ENCODE measurements at regions not wholly inside any gene's neighbourhood (a gene's known extent, or its start where the extent isn't known, plus 50 kb on each side); places are given as distances from the start of the nearest gene placed in this dataset.

GRCh38 chr1:187408212-187409004, 579.7 kb downstream of the PLA2G4A start:
- H3K9me3 ChIP-seq (ENCODE audit: control insufficient read depth, low read length, poor library complexity, severe bottlenecking) = no peaks in the 10 kb centered on the region
- no peaks in the 10 kb centered on the region for H3K36me3 Mint-ChIP-seq (ENCODE audit: low read depth)
- DNase-seq (no peak), ATAC-seq (no peak)
- no peak overlapping the region for H3K27ac Mint-ChIP-seq
- H3K4me3 Mint-ChIP-seq = no peak overlapping the region
- H3K4me1 Mint-ChIP-seq = no peaks in the 10 kb centered on the region
- H3K27me3 Mint-ChIP-seq = no peaks in the 10 kb centered on the region

GRCh38 chr1:187409341-187409740, 580.6 kb downstream of the PLA2G4A start:
- Mint-ChIP-seq H3K4me3 (no peak overlapping the region), H3K36me3 (ENCODE audit: low read depth) (no peaks in the 10 kb centered on the region), H3K27me3 (no peaks in the 10 kb centered on the region), H3K4me1 (no peaks in the 10 kb centered on the region), H3K27ac (no peak overlapping the region)
- ATAC-seq = no peak
- DNase-seq = no peak
- H3K9me3 ChIP-seq (ENCODE audit: control insufficient read depth, low read length, poor library complexity, severe bottlenecking) = no peaks in the 10 kb centered on the region

- ATAC-seq (no peak), DNase-seq (no peak)
- Mint-ChIP-seq H3K4me1 (no peaks in the 10 kb centered on the region), H3K27me3 (no peaks in the 10 kb centered on the region), H3K4me3 (no peak overlapping the region), H3K27ac (no peak overlapping the region), H3K36me3 (ENCODE audit: low read depth) (no peaks in the 10 kb centered on the region)
- H3K9me3 ChIP-seq (ENCODE audit: control insufficient read depth, low read length, poor library complexity, severe bottlenecking) = no peaks in the 10 kb centered on the region
Observed at GRCh38 chr1:187411118-187411517, 582.4 kb downstream of the PLA2G4A start.

- no peaks in the 10 kb centered on the region for H3K9me3 ChIP-seq (ENCODE audit: control insufficient read depth, low read length, poor library complexity, severe bottlenecking)
- Mint-ChIP-seq H3K27me3 (no peaks in the 10 kb centered on the region), H3K36me3 (ENCODE audit: low read depth) (no peaks in the 10 kb centered on the region), H3K27ac (no peak overlapping the region), H3K4me1 (no peaks in the 10 kb centered on the region), H3K4me3 (no peak overlapping the region)
- DNase-seq (no peak), ATAC-seq (no peak)
Observed at GRCh38 chr1:187413405-187414169, 584.8 kb downstream of the PLA2G4A start.

GRCh38 chr1:187415065-187415464, 586.3 kb downstream of the PLA2G4A start:
- no peak overlapping the region for H3K27ac Mint-ChIP-seq
- DNase-seq = no peak
- H3K36me3 Mint-ChIP-seq (ENCODE audit: low read depth) = no peaks in the 10 kb centered on the region
- H3K4me1 Mint-ChIP-seq = no peaks in the 10 kb centered on the region
- H3K9me3 ChIP-seq (ENCODE audit: control insufficient read depth, low read length, poor library complexity, severe bottlenecking) = no peaks in the 10 kb centered on the region
- H3K27me3 Mint-ChIP-seq = no peaks in the 10 kb centered on the region
- ATAC-seq = no peak
- H3K4me3 Mint-ChIP-seq = no peak overlapping the region

GRCh38 chr1:187417520-187417919, 588.8 kb downstream of the PLA2G4A start:
- H3K27me3 Mint-ChIP-seq = no peaks in the 10 kb centered on the region
- H3K27ac Mint-ChIP-seq = no peak overlapping the region
- no peaks in the 10 kb centered on the region for H3K4me1 Mint-ChIP-seq

GRCh38 chr1:187433598-187433997, 604.8 kb downstream of the PLA2G4A start:
- no peak overlapping the region for H3K27ac Mint-ChIP-seq
- no peak for ATAC-seq

More at GRCh38 chr1:187417520-187417919, 588.8 kb downstream of the PLA2G4A start:
- DNase-seq (no peak), ATAC-seq (no peak)
- no peaks in the 10 kb centered on the region for H3K9me3 ChIP-seq (ENCODE audit: control insufficient read depth, low read length, poor library complexity, severe bottlenecking)
- Mint-ChIP-seq H3K4me3 (no peak overlapping the region), H3K36me3 (ENCODE audit: low read depth) (no peaks in the 10 kb centered on the region)

GRCh38 chr1:187442603-187443002, 613.9 kb downstream of the PLA2G4A start:
- Mint-ChIP-seq H3K36me3 (ENCODE audit: low read depth) (no peaks in the 10 kb centered on the region), H3K4me3 (no peak overlapping the region), H3K27ac (no peak overlapping the region), H3K27me3 (no peaks in the 10 kb centered on the region), H3K4me1 (no peaks in the 10 kb centered on the region)
- H3K9me3 ChIP-seq (ENCODE audit: control insufficient read depth, low read length, poor library complexity, severe bottlenecking) = no peaks in the 10 kb centered on the region
- no peak for ATAC-seq
- DNase-seq = no peak

More at GRCh38 chr1:187433598-187433997, 604.8 kb downstream of the PLA2G4A start:
- Mint-ChIP-seq H3K4me3 (no peak overlapping the region), H3K36me3 (ENCODE audit: low read depth) (no peaks in the 10 kb centered on the region), H3K27me3 (no peaks in the 10 kb centered on the region), H3K4me1 (no peaks in the 10 kb centered on the region)
- no peaks in the 10 kb centered on the region for H3K9me3 ChIP-seq (ENCODE audit: control insufficient read depth, low read length, poor library complexity, severe bottlenecking)
- no peak for DNase-seq

GRCh38 chr1:187443939-187444338, 615.2 kb downstream of the PLA2G4A start:
- DNase-seq (no peak), ATAC-seq (no peak)
- H3K36me3 Mint-ChIP-seq (ENCODE audit: low read depth) = no peaks in the 10 kb centered on the region
- H3K9me3 ChIP-seq (ENCODE audit: control insufficient read depth, low read length, poor library complexity, severe bottlenecking) = no peaks in the 10 kb centered on the region
- H3K27ac Mint-ChIP-seq = no peak overlapping the region
- H3K27me3 Mint-ChIP-seq = no peaks in the 10 kb centered on the region
- no peaks in the 10 kb centered on the region for H3K4me1 Mint-ChIP-seq
- H3K4me3 Mint-ChIP-seq = no peak overlapping the region

- ATAC-seq (no peak), DNase-seq (no peak)
- Mint-ChIP-seq H3K27me3 (no peaks in the 10 kb centered on the region), H3K27ac (no peak overlapping the region), H3K4me3 (no peak overlapping the region), H3K36me3 (ENCODE audit: low read depth) (no peaks in the 10 kb centered on the region), H3K4me1 (no peaks in the 10 kb centered on the region)
- no peaks in the 10 kb centered on the region for H3K9me3 ChIP-seq (ENCODE audit: control insufficient read depth, low read length, poor library complexity, severe bottlenecking)
Observed at GRCh38 chr1:187445066-187445465, 616.3 kb downstream of the PLA2G4A start.

GRCh38 chr1:187451238-187451637, 622.5 kb downstream of the PLA2G4A start:
- Mint-ChIP-seq H3K27me3 (no peaks in the 10 kb centered on the region), H3K4me1 (no peaks in the 10 kb centered on the region), H3K27ac (no peak overlapping the region), H3K4me3 (no peak overlapping the region), H3K36me3 (ENCODE audit: low read depth) (no peaks in the 10 kb centered on the region)
- DNase-seq (no peak), ATAC-seq (no peak)
- no peaks in the 10 kb centered on the region for H3K9me3 ChIP-seq (ENCODE audit: control insufficient read depth, low read length, poor library complexity, severe bottlenecking)

GRCh38 chr1:187454010-187454409, 625.3 kb downstream of the PLA2G4A start:
- DNase-seq = no peak
- H3K9me3 ChIP-seq (ENCODE audit: control insufficient read depth, low read length, poor library complexity, severe bottlenecking) = no peaks in the 10 kb centered on the region
- no peaks in the 10 kb centered on the region for H3K4me1 Mint-ChIP-seq
- H3K27ac Mint-ChIP-seq = no peak overlapping the region
- no peak for ATAC-seq
- no peaks in the 10 kb centered on the region for H3K36me3 Mint-ChIP-seq (ENCODE audit: low read depth)
- no peak overlapping the region for H3K4me3 Mint-ChIP-seq
- H3K27me3 Mint-ChIP-seq = no peaks in the 10 kb centered on the region

GRCh38 chr1:187456446-187456845, 627.7 kb downstream of the PLA2G4A start:
- no peaks in the 10 kb centered on the region for H3K36me3 Mint-ChIP-seq (ENCODE audit: low read depth)
- no peak overlapping the region for H3K4me3 Mint-ChIP-seq
- H3K27ac Mint-ChIP-seq = no peak overlapping the region
- DNase-seq (no peak), ATAC-seq (no peak)
- H3K27me3 Mint-ChIP-seq = no peaks in the 10 kb centered on the region
- no peaks in the 10 kb centered on the region for H3K9me3 ChIP-seq (ENCODE audit: control insufficient read depth, low read length, poor library complexity, severe bottlenecking)
- no peaks in the 10 kb centered on the region for H3K4me1 Mint-ChIP-seq

- ATAC-seq (no peak), DNase-seq (no peak)
- H3K36me3 Mint-ChIP-seq (ENCODE audit: low read depth) = no peaks in the 10 kb centered on the region
- no peaks in the 10 kb centered on the region for H3K9me3 ChIP-seq (ENCODE audit: control insufficient read depth, low read length, poor library complexity, severe bottlenecking)
- no peaks in the 10 kb centered on the region for H3K27me3 Mint-ChIP-seq
- no peak overlapping the region for H3K27ac Mint-ChIP-seq
- no peak overlapping the region for H3K4me3 Mint-ChIP-seq
- no peaks in the 10 kb centered on the region for H3K4me1 Mint-ChIP-seq
Observed at GRCh38 chr1:187460093-187460492, 631.3 kb downstream of the PLA2G4A start.

All from T-helper 17 cell (primary cell).